Panc1 (cell line): ENCODE measurements at regions not wholly inside any gene's neighbourhood (a gene's known extent, or its start where the extent isn't known, plus 50 kb on each side); places are given as distances from the start of the nearest gene placed in this dataset.

ENCODE experiments used
- ATAC-seq: fragments of 200-7000 bp; cut with Tn5 transposase; 2 replicates; pipeline ENCODE4 v1.9.1; 2020; ENCODE audit warnings: mild to moderate bottlenecking, moderate library complexity
- BruUV-seq: library from RNA; stranded (reverse); fragments of 400-500 nt; replicated peaks from 2 replicates; lab custom pipeline; 2021; lab: Mats Ljungman, UMichigan
- CTCF ChIA-PET: fragments of 300-600 bp; sonication (Branson Sonifier 250); formaldehyde crosslinking; loops from one replicate; lab custom pipeline; 2022; ENCODE audit warnings: antibody characterized with exemption; lab: Charles Lee
- POLR2A ChIA-PET: fragments of 300-600 bp; sonication (Branson Sonifier 250); formaldehyde crosslinking; loops from one replicate; lab custom pipeline; 2022; ENCODE audit warnings: antibody characterized with exemption; lab: Charles Lee
- DNase-seq: peaks from one replicate; pipeline ENCODE4 v3.0.0-alpha.2; 2010; ENCODE audit warnings: low read depth, low spot score
- H3K27ac ChIP-seq: 2 replicates; pipeline ENCODE4 v1.5.1; 2011; ENCODE audit warnings: mild to moderate bottlenecking, low read length, inconsistent platforms
- H3K27me3 ChIP-seq: fragments of 200-500 bp; sonication (Bioruptor generic); 2 replicates; pipeline ENCODE4 v1.6.0; 2014; ENCODE audit warnings: low read length, inconsistent platforms; ENCODE audit not compliant: control insufficient read depth, insufficient read depth
- H3K36me3 ChIP-seq: fragments of 200-500 bp; sonication (Bioruptor generic); 2 replicates; pipeline ENCODE4 v1.5.1; 2014; ENCODE audit warnings: inconsistent platforms, mild to moderate bottlenecking, low read length, moderate library complexity; ENCODE audit not compliant: control insufficient read depth, insufficient read depth
- H3K4me1 ChIP-seq: 2 replicates; pipeline ENCODE4 v1.5.1; 2011; ENCODE audit warnings: inconsistent platforms, mild to moderate bottlenecking, low read length, moderate library complexity; ENCODE audit not compliant: control insufficient read depth, insufficient read depth
- H3K4me3 ChIP-seq, 2 experiments: 2 replicates each; pipeline ENCODE4 v1.5.1; 2011 to 2012; ENCODE audit warnings: low read depth in 2 of 2, low read length in 2 of 2, mild to moderate bottlenecking in 2 of 2, inconsistent platforms in 1 of 2, moderate library complexity in 1 of 2
- H3K9me3 ChIP-seq: fragments of 200-500 bp; sonication (Bioruptor generic); 2 replicates; pipeline ENCODE4 v1.5.1; 2014; ENCODE audit warnings: low read depth, mild to moderate bottlenecking, inconsistent platforms, low read length, moderate library complexity; ENCODE audit not compliant: control insufficient read depth, insufficient read depth
- POLR2AphosphoS5 ChIP-seq: IDR thresholded peaks from 2 replicates; pipeline ENCODE4 v1.6.1; 2012; ENCODE audit warnings: mild to moderate bottlenecking, low read depth, low read length, moderate library complexity
- REST ChIP-seq, 2 experiments: IDR thresholded peaks; 2 replicates each; pipeline ENCODE4 v1.6.1; 2011 to 2012; ENCODE audit warnings: low read depth in 2 of 2, control low read depth in 1 of 2, low read length in 1 of 2, mild to moderate bottlenecking in 1 of 2, moderate library complexity in 1 of 2; ENCODE audit not compliant: insufficient read depth in 1 of 2
- SIN3A ChIP-seq: IDR thresholded peaks from 2 replicates; pipeline ENCODE4 v1.6.1; 2012; ENCODE audit warnings: low read depth, mild to moderate bottlenecking, low read length, moderate library complexity, borderline replicate concordance; ENCODE audit not compliant: insufficient read depth
- TCF7L2 ChIP-seq: IDR thresholded peaks from 2 replicates; pipeline ENCODE4 v1.6.1; 2011; ENCODE audit warnings: mild to moderate bottlenecking, low read depth, low read length, inconsistent platforms
- in situ Hi-C: cut with HindIII; loops from 2 replicates; pipeline ENCODE4 v1.10.0; 2016; ENCODE audit warnings: low sequenced_read_pairs, low pct_unique_long_range_greater_than_20kb
- intact Hi-C: fragments of 100-400 bp; cut with micrococcal nuclease; formaldehyde crosslinking; loops from one replicate; pipeline ENCODE4 v1.10.0; 2022; ENCODE audit not compliant: unreplicated experiment
- TF ChIP-seq, protein P1 (sequence below): fragments of 450-650 bp; IDR thresholded peaks from 2 replicates; pipeline ENCODE4 v1.5.1; 2017; ENCODE audit warnings: mild to moderate bottlenecking

- CTCF ChIA-PET, result no interaction called here
- POLR2A ChIA-PET, result no interaction called here
- BruUV-seq, result no TSS peak
- H3K27me3 ChIP-seq, result no peaks in the 10 kb centered on the region
- no peaks in the 10 kb centered on the region for H3K36me3 ChIP-seq
- no peaks in the 10 kb centered on the region for H3K4me1 ChIP-seq
- intact Hi-C loops, result no loop called here
- H3K27ac ChIP-seq, result no peak overlapping the region
- no peak for DNase-seq
- no peak overlapping the region for H3K4me3 ChIP-seq
- in situ Hi-C loops, result no loop called here
- no peaks in the 10 kb centered on the region for H3K9me3 ChIP-seq
- no peak for TF ChIP-seq TCF7L2
- TF ChIP-seq, protein P1, sequence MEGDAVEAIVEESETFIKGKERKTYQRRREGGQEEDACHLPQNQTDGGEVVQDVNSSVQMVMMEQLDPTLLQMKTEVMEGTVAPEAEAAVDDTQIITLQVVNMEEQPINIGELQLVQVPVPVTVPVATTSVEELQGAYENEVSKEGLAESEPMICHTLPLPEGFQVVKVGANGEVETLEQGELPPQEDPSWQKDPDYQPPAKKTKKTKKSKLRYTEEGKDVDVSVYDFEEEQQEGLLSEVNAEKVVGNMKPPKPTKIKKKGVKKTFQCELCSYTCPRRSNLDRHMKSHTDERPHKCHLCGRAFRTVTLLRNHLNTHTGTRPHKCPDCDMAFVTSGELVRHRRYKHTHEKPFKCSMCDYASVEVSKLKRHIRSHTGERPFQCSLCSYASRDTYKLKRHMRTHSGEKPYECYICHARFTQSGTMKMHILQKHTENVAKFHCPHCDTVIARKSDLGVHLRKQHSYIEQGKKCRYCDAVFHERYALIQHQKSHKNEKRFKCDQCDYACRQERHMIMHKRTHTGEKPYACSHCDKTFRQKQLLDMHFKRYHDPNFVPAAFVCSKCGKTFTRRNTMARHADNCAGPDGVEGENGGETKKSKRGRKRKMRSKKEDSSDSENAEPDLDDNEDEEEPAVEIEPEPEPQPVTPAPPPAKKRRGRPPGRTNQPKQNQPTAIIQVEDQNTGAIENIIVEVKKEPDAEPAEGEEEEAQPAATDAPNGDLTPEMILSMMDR, result no peak
- TF ChIP-seq SIN3A, result no peak
- no peak for TF ChIP-seq POLR2AphosphoS5
- no peak for TF ChIP-seq REST (IDR thresholded peaks at IDR 0.05; ENCODE audit: insufficient read depth in 1 of 2, low read depth in 2 of 2, low read length in 1 of 2)
- ATAC-seq, result no peak
Measured at GRCh38 chr7:126302639-126303038, 950.1 kb downstream of the GRM8 start.

GRCh38 chr7:126286317-126286716 is 966.4 kb downstream of the GRM8 start:
- Histone ChIP-seq H3K4me3 (no peak overlapping the region), H3K27me3 (no peaks in the 10 kb centered on the region), H3K36me3 (no peaks in the 10 kb centered on the region), H3K4me1 (no peaks in the 10 kb centered on the region), H3K27ac (no peak overlapping the region), H3K9me3 (no peaks in the 10 kb centered on the region)
- intact Hi-C loops (no loop called here), in situ Hi-C loops (no loop called here)
- no peak for TF ChIP-seq TCF7L2
- TF ChIP-seq POLR2AphosphoS5, result no peak
- no peak for TF ChIP-seq SIN3A
- TF ChIP-seq, protein P1, result no peak
- no peak for TF ChIP-seq REST (IDR thresholded peaks at IDR 0.05; ENCODE audit: insufficient read depth in 1 of 2, low read depth in 2 of 2, low read length in 1 of 2)
- ATAC-seq (no peak), DNase-seq (no peak)
- BruUV-seq, result no TSS peak
- CTCF ChIA-PET, result no interaction called here
- POLR2A ChIA-PET, result no interaction called here
